HCT116 (cell line): ENCODE measurements at regions not wholly inside any gene's neighbourhood (a gene's known extent, or its start where the extent isn't known, plus 50 kb on each side); places are given as distances from the start of the nearest gene placed in this dataset.
"Not testable (repeated sequence)": the region's sequence is repeated elsewhere in the genome, so short reads cannot be mapped to it uniquely, and the experiment has no call there.

ENCODE experiments used
- ATAC-seq: fragments of 200-7000 bp; cut with Tn5 transposase; 2 replicates; pipeline ENCODE4 v1.9.1; 2020; ENCODE audit warnings: mild to moderate bottlenecking, moderate library complexity
- BruUV-seq: library from RNA; stranded (reverse); fragments of 400-500 nt; replicated peaks from 2 replicates; lab custom pipeline; 2021; lab: Mats Ljungman, UMichigan
- CTCF ChIA-PET: fragments of 300-600 bp; sonication (Branson Sonifier 250); formaldehyde crosslinking; loops from one replicate; lab custom pipeline; 2021; ENCODE audit warnings: antibody characterized with exemption; lab: Charles Lee
- POLR2A ChIA-PET: fragments of 300-600, 350-600 bp; sonication (Branson Sonifier 250); formaldehyde crosslinking; loops from one replicate; lab custom pipeline; 2021; ENCODE audit warnings: antibody characterized with exemption; lab: Charles Lee
- RAD21 ChIA-PET, 2 experiments: fragments of 300-600 bp; sonication (Branson Sonifier 250); formaldehyde crosslinking; loops; one replicate each; lab custom pipeline; 2023; ENCODE audit warnings: low total read pairs in 2 of 2; ENCODE audit not compliant: uncharacterized antibody in 2 of 2, unreplicated experiment in 2 of 2, low non-redundant PET in 1 of 2; lab: Charles Lee
- DNase-seq: peaks from one replicate; pipeline ENCODE4 v3.0.0-alpha.2; 2010; ENCODE audit warnings: low read depth, low spot score
- H2AFZ ChIP-seq: fragments of 200-600 bp; shearing (Covaris generic), sonication (generic); 2 replicates; pipeline ENCODE4 v1.6.1; 2017; ENCODE audit warnings: low read depth, mixed run types, mixed read lengths, antibody characterized with exemption, low read length; ENCODE audit not compliant: poor library complexity, severe bottlenecking
- H3K27ac ChIP-seq: 2 replicates; pipeline ENCODE4 v1.5.1; 2012; ENCODE audit warnings: low read depth, low read length
- H3K27me3 ChIP-seq: fragments of 200-600 bp; sonication (generic); 2 replicates; pipeline ENCODE4 v1.6.1; 2016; ENCODE audit warnings: mixed run types, low read length, mixed read lengths; ENCODE audit not compliant: insufficient read depth
- H3K36me3 ChIP-seq, 2 experiments: fragments of 200-500 bp in 1 of 2; fragments of 200-600 bp in 1 of 2; sonication (Bioruptor generic) in 1 of 2; sonication (generic) in 1 of 2; 2 replicates each; pipeline versions ENCODE4 v1.5.1 to v1.6.1; 2014 to 2016; ENCODE audit warnings: low read length in 2 of 2, inconsistent platforms in 1 of 2, mixed read lengths in 1 of 2, mixed run types in 1 of 2; ENCODE audit not compliant: insufficient read depth in 2 of 2, control insufficient read depth in 1 of 2
- H3K4me1 ChIP-seq, 2 experiments: fragments of 200-600 bp in 1 of 2; sonication (generic) in 1 of 2; 2 replicates each; pipeline versions ENCODE4 v1.5.1 to v1.6.1; 2012 to 2017; ENCODE audit warnings: low read length in 2 of 2, inconsistent platforms in 1 of 2, mild to moderate bottlenecking in 1 of 2, mixed read lengths in 1 of 2, mixed run types in 1 of 2, moderate library complexity in 1 of 2; ENCODE audit not compliant: insufficient read depth in 2 of 2, control insufficient read depth in 1 of 2
- H3K4me2 ChIP-seq: fragments of 200-600 bp; sonication (generic); 2 replicates; pipeline ENCODE4 v1.6.1; 2017; ENCODE audit warnings: mixed run types, low read length, mixed read lengths
- H3K4me3 ChIP-seq, 2 experiments: fragments of 200-600 bp in 1 of 2; sonication (generic) in 1 of 2; replicated peaks in 1 of 2; 2 replicates each; pipeline ENCODE4 v1.5.1; 2011 to 2016; ENCODE audit warnings: low read length in 2 of 2, control low read depth in 1 of 2, low read depth in 1 of 2, mild to moderate bottlenecking in 1 of 2, mixed read lengths in 1 of 2, mixed run types in 1 of 2
- H3K79me2 ChIP-seq: fragments of 200-600 bp; sonication (generic); 2 replicates; pipeline ENCODE4 v1.6.1; 2017; ENCODE audit warnings: mild to moderate bottlenecking, mixed run types, low read length, moderate library complexity, mixed read lengths; ENCODE audit not compliant: insufficient read depth
- H3K9ac ChIP-seq: fragments of 200-600 bp; sonication (generic); 2 replicates; pipeline ENCODE4 v1.6.1; 2016; ENCODE audit warnings: low read length, mixed read lengths
- H3K9me2 ChIP-seq: fragments of 200-600 bp; sonication (generic), shearing (Covaris generic); 2 replicates; pipeline ENCODE4 v1.6.1; 2017; ENCODE audit warnings: mixed run types, mild to moderate bottlenecking, moderate library complexity; ENCODE audit not compliant: insufficient read depth
- H3K9me3 ChIP-seq, 2 experiments: fragments of 200-500 bp in 1 of 2; fragments of 200-600 bp in 1 of 2; sonication (Bioruptor generic) in 1 of 2; sonication (generic) in 1 of 2; 2 replicates each; pipeline ENCODE4 v1.6.1; 2014 to 2017; ENCODE audit warnings: low read length in 2 of 2, mixed read lengths in 2 of 2, inconsistent platforms in 1 of 2, low read depth in 1 of 2, mild to moderate bottlenecking in 1 of 2, mixed run types in 1 of 2, moderate library complexity in 1 of 2; ENCODE audit not compliant: control insufficient read depth in 1 of 2, insufficient read depth in 1 of 2
- H4K20me1 ChIP-seq: fragments of 200-600 bp; sonication (generic), shearing (Covaris generic); 2 replicates; pipeline ENCODE4 v1.6.1; 2017; ENCODE audit warnings: mixed run types, mild to moderate bottlenecking, moderate library complexity; ENCODE audit not compliant: insufficient read depth
- intact Hi-C: fragments of 100-400 bp; cut with micrococcal nuclease; formaldehyde crosslinking; loops from 2 replicates; pipeline ENCODE4 v1.10.0; 2022

- POLR2A ChIA-PET, DNase-seq, H3K36me3 ChIP-seq, H3K4me2 ChIP-seq, ATAC-seq, intact Hi-C loops, H3K9me3 ChIP-seq, H3K79me2 ChIP-seq, H3K27me3 ChIP-seq, H2AFZ ChIP-seq, BruUV-seq, RAD21 ChIA-PET, CTCF ChIA-PET, H3K9ac ChIP-seq, H3K4me3 ChIP-seq, H3K27ac ChIP-seq, H4K20me1 ChIP-seq, H3K4me1 ChIP-seq, H3K9me2 ChIP-seq: not testable (repeated sequence)
These were observed 116.0 kb upstream of the VOPP1 start for GRCh38 chr7:55688261-55688660.

GRCh38 chr7:55687252-55687651 is 115.0 kb upstream of the VOPP1 start:
- intact Hi-C loops, H3K27me3 ChIP-seq, ATAC-seq, H3K27ac ChIP-seq, H4K20me1 ChIP-seq, DNase-seq, H3K9me2 ChIP-seq, RAD21 ChIA-PET, H3K79me2 ChIP-seq, H3K4me2 ChIP-seq, H3K36me3 ChIP-seq, H3K4me1 ChIP-seq, CTCF ChIA-PET, H3K9me3 ChIP-seq, H3K9ac ChIP-seq, H2AFZ ChIP-seq, H3K4me3 ChIP-seq, BruUV-seq, POLR2A ChIA-PET: not testable (repeated sequence)

GRCh38 chr7:55686771-55687170 is 114.5 kb upstream of the VOPP1 start:
- intact Hi-C loops, H3K4me1 ChIP-seq, H3K79me2 ChIP-seq, H3K9me2 ChIP-seq, H3K4me3 ChIP-seq, H4K20me1 ChIP-seq, BruUV-seq, ATAC-seq, DNase-seq, H3K4me2 ChIP-seq, H3K9me3 ChIP-seq, H3K27ac ChIP-seq, RAD21 ChIA-PET, H3K27me3 ChIP-seq, CTCF ChIA-PET, POLR2A ChIA-PET, H2AFZ ChIP-seq, H3K36me3 ChIP-seq, H3K9ac ChIP-seq: not testable (repeated sequence)

GRCh38 chr7:55683501-55683900 is 111.2 kb upstream of the VOPP1 start:
- BruUV-seq, H3K9me3 ChIP-seq, H3K79me2 ChIP-seq, H4K20me1 ChIP-seq, H2AFZ ChIP-seq, H3K4me2 ChIP-seq, H3K4me3 ChIP-seq, H3K9ac ChIP-seq, CTCF ChIA-PET, H3K27ac ChIP-seq, intact Hi-C loops, H3K27me3 ChIP-seq, RAD21 ChIA-PET, H3K36me3 ChIP-seq, DNase-seq, H3K4me1 ChIP-seq, ATAC-seq, H3K9me2 ChIP-seq, POLR2A ChIA-PET: not testable (repeated sequence)

- RAD21 ChIA-PET, H3K9ac ChIP-seq, H3K9me3 ChIP-seq, H4K20me1 ChIP-seq, H3K4me2 ChIP-seq, DNase-seq, BruUV-seq, H3K9me2 ChIP-seq, H2AFZ ChIP-seq, H3K4me3 ChIP-seq, POLR2A ChIA-PET, CTCF ChIA-PET, ATAC-seq, intact Hi-C loops, H3K36me3 ChIP-seq, H3K79me2 ChIP-seq, H3K27me3 ChIP-seq, H3K4me1 ChIP-seq, H3K27ac ChIP-seq: not testable (repeated sequence)
These were observed 103.3 kb upstream of the VOPP1 start for GRCh38 chr7:55675589-55675988.
